Ishikawa (cell line): ENCODE measurements at regions not wholly inside any gene's neighbourhood (a gene's known extent, or its start where the extent isn't known, plus 50 kb on each side); places are given as distances from the start of the nearest gene placed in this dataset.

Source experiments
- EGR1 ChIP-seq: IDR thresholded peaks from 2 replicates; pipeline ENCODE4 v1.6.1; 2012
- MAX ChIP-seq: IDR thresholded peaks from 2 replicates; pipeline ENCODE4 v1.6.1; 2012
- NFIC ChIP-seq: IDR thresholded peaks from 2 replicates; pipeline ENCODE4 v1.6.1; 2012
- REST ChIP-seq: IDR thresholded peaks from 2 replicates; pipeline ENCODE4 v1.6.1; 2012; ENCODE audit warnings: low read depth, mild to moderate bottlenecking
- TAF1 ChIP-seq: IDR thresholded peaks from 2 replicates; pipeline ENCODE4 v1.6.1; 2012; ENCODE audit warnings: low read depth, mild to moderate bottlenecking
- YY1 ChIP-seq: IDR thresholded peaks from 2 replicates; pipeline ENCODE4 v1.6.1; 2012; ENCODE audit warnings: low read depth
- ZBTB7A ChIP-seq: IDR thresholded peaks from 2 replicates; pipeline ENCODE4 v1.6.1; 2012; ENCODE audit warnings: low read depth

- TF ChIP-seq ZBTB7A: no peak
- no peak for TF ChIP-seq YY1
- no peak for TF ChIP-seq EGR1
- TF ChIP-seq NFIC: no peak
- no peak for TF ChIP-seq MAX
- no peak for TF ChIP-seq REST
- TF ChIP-seq TAF1: no peak
Measured at GRCh38 chr6:23663096-23663495, 462.9 kb upstream of the NRSN1 start.
